ENCODE measurements at regions not wholly inside any gene's neighbourhood (a gene's known extent, or its start where the extent isn't known, plus 50 kb on each side); places are given as distances from the start of the nearest gene placed in this dataset.

DNA sequence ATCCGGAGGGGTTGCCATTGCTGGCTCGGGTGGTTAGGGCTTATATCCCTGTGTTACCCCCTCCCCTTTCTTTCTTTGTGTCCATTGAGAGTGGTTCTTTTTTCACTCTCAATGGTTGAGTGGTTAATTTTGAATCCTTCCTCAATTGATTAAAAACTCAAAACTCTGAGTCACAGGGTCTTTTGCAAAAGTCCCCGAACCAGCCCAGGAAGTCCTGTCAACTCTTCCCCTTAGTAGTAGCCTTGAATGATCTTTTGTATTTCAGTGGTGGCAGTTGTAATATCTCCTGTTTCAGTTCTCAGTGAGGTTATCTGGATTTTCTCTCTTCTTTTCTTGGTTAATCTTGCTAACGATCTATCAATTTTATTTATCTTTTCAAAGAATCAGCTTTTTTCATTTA is 170.0 kb upstream of the GYPA start:
- Histone ChIP-seq H3K9me3 (replicated peaks; ENCODE audit: low read length) (no peaks in the 10 kb centered on the region), H3K9ac (ENCODE audit: low read depth, low read length) (no peak overlapping the region), H3K27me3 (ENCODE audit: control insufficient read depth, insufficient read depth, low read length) (peaks cover 3% of the 10 kb centered on the region), H3K4me3 (ENCODE audit: low read length) (no peak overlapping the region), H3K4me2 (ENCODE audit: low read length) (no peak overlapping the region), H3K4me1 (ENCODE audit: control insufficient read depth, insufficient read depth, low read length) (no peaks in the 10 kb centered on the region), H3K36me3 (ENCODE audit: insufficient read depth, low read length) (no peaks in the 10 kb centered on the region)

DNA sequence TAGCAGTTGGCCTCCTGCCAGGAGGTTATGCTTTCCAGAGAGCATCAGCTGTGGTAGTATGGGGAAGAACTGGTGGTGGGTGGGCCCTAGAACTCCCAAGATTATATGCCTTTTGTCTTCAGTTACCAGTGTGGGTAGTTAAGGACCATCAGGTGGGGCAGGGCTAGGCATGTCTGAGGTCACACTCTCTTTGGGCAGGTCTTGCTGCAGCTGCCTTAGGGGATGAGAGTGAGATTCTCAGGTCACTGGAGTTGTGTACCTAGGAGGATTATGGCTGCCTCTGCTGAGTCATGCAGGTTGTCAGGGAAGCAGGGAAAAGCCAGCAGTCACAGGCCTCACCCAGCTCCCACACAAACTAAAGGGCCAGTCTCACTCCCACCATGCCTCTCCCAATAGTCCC is 172.9 kb upstream of the GYPA start:
- Histone ChIP-seq H3K9me3 (replicated peaks; ENCODE audit: low read length) (no peaks in the 10 kb centered on the region), H3K4me2 (ENCODE audit: low read length) (no peak overlapping the region), H3K4me1 (ENCODE audit: control insufficient read depth, insufficient read depth, low read length) (no peaks in the 10 kb centered on the region), H3K4me3 (ENCODE audit: low read length) (no peak overlapping the region), H3K9ac (ENCODE audit: low read depth, low read length) (no peak overlapping the region), H3K36me3 (ENCODE audit: insufficient read depth, low read length) (no peaks in the 10 kb centered on the region), H3K27me3 (ENCODE audit: control insufficient read depth, insufficient read depth, low read length) (no peaks in the 10 kb centered on the region)

DNA sequence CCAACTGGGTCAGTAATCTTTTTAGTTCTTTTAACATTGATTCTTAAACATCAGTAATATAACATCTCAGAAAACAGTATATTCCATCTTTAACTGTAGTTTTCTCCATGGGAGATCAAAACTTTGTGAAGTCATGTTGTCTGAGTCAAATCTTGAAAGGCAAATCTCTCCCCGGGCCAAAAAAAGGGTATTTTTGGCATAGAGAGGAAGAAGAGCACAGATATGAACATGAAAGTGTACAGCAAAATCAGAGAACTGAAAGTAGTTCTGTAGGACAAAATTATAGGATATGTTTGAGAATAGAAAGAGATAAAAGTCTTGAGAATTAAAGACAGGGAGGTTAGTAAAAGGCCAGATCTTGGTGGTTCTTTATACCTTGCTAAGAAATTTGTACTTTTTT is 176.4 kb upstream of the GYPA start:
- Histone ChIP-seq H3K9me3 (replicated peaks; ENCODE audit: low read length) (no peaks in the 10 kb centered on the region), H3K36me3 (ENCODE audit: insufficient read depth, low read length) (no peaks in the 10 kb centered on the region), H3K4me1 (ENCODE audit: control insufficient read depth, insufficient read depth, low read length) (no peaks in the 10 kb centered on the region), H3K9ac (ENCODE audit: low read depth, low read length) (no peak overlapping the region), H3K4me3 (ENCODE audit: low read length) (no peak overlapping the region), H3K27me3 (ENCODE audit: control insufficient read depth, insufficient read depth, low read length) (peaks cover 6% of the 10 kb centered on the region), H3K4me2 (ENCODE audit: low read length) (no peak overlapping the region)

DNA sequence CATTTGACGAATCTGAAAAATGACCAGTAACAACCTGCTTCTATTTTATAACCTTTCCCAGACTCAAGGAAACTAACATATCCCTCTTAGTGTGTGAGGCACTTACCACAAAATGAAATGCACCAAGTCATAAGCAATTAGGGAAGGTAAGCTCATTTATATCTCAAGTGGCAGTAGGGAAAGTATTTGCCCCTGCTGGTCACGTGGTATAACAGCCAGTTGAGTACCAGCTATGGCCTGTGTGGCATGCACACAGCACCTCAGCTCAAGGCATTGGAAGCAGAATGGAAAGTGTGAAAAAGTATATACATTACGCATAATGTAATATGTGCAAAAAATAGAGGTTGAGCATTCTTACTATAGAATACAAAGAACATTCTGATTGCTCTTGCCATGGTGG is 178.3 kb upstream of the GYPA start:
- Histone ChIP-seq H3K27me3 (ENCODE audit: control insufficient read depth, insufficient read depth, low read length) (peaks cover 11% of the 10 kb centered on the region), H3K4me3 (ENCODE audit: low read length) (no peak overlapping the region), H3K9ac (ENCODE audit: low read depth, low read length) (no peak overlapping the region), H3K4me1 (ENCODE audit: control insufficient read depth, insufficient read depth, low read length) (no peaks in the 10 kb centered on the region), H3K9me3 (replicated peaks; ENCODE audit: low read length) (no peaks in the 10 kb centered on the region), H3K4me2 (ENCODE audit: low read length) (no peak overlapping the region), H3K36me3 (ENCODE audit: insufficient read depth, low read length) (no peaks in the 10 kb centered on the region)

DNA sequence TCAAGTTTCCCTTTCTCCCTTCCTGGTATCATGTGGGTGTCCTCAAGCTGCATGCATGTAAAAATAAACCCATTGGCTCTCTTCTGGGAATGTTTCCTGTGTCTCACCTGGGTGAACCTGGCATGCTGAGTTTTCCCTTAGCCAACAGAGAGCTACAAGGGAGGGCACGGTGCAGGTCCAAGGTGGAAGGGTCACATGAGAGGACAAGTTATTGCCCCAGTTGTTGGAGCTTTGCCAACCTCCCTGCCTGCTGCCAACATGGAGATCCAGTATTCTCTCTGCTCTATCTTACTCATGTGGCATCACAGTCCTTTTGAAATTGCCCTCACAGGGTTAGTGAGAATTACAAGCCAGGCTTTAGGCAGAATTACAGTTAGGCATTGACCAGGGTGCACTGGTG is 196.1 kb upstream of the GYPA start:
- H3K4me3 ChIP-seq (ENCODE audit: low read length), result no peak overlapping the region
- H3K9me3 ChIP-seq (replicated peaks; ENCODE audit: low read length), result no peaks in the 10 kb centered on the region
- H3K27me3 ChIP-seq (ENCODE audit: control insufficient read depth, insufficient read depth, low read length), result peaks cover 18% of the 10 kb centered on the region
- H3K4me2 ChIP-seq (ENCODE audit: low read length), result no peak overlapping the region
- H3K9ac ChIP-seq (ENCODE audit: low read depth, low read length), result no peak overlapping the region
- no peaks in the 10 kb centered on the region for H3K36me3 ChIP-seq (ENCODE audit: insufficient read depth, low read length)
- no peaks in the 10 kb centered on the region for H3K4me1 ChIP-seq (ENCODE audit: control insufficient read depth, insufficient read depth, low read length)

DNA sequence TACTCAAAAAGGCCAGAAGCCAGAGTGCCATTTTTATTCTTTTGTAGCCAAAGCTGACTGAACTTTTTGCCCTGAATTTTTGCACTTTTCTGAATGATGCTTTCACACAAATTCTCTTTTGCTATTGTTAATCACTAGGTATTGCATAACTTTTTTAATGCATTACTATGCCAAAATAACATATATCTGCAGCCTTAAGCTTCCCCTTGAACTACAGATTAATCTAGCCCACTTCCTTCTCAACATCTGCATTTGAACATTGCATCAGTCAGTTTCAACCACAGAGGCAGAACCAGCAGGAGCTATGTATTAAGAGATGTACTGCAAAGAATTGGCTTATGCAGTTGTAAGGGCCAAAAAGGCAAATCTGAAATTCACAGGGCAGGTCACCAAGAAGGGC is 197.6 kb upstream of the GYPA start:
- no peak overlapping the region for H3K9ac ChIP-seq (ENCODE audit: low read depth, low read length)
- H3K9me3 ChIP-seq (replicated peaks; ENCODE audit: low read length), result no peaks in the 10 kb centered on the region
- no peak overlapping the region for H3K4me3 ChIP-seq (ENCODE audit: low read length)
- no peaks in the 10 kb centered on the region for H3K36me3 ChIP-seq (ENCODE audit: insufficient read depth, low read length)
- peaks cover 23% of the 10 kb centered on the region for H3K27me3 ChIP-seq (ENCODE audit: control insufficient read depth, insufficient read depth, low read length)
- no peaks in the 10 kb centered on the region for H3K4me1 ChIP-seq (ENCODE audit: control insufficient read depth, insufficient read depth, low read length)
- H3K4me2 ChIP-seq (ENCODE audit: low read length), result no peak overlapping the region

DNA sequence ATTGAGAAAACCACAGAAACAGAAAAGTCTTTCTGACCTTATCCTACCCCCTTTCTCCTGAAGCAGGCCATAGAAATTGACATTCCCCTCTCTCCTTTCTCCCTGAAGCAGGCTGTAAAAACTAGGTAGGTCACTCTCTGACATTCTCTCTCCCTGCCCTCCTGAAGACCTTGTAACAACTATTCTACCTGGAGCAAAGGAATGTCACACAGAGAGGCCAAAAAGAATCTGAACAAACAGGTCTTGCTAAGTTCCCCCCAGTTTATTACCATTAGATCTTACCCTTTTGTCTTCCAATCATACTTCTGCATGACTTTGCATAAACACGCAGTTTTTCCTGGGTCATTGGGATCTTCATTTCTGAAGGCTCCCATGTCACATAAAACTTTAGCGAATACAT is 198.3 kb upstream of the GYPA start:
- H3K9ac ChIP-seq (ENCODE audit: low read depth, low read length), result no peak overlapping the region
- peaks cover 23% of the 10 kb centered on the region for H3K27me3 ChIP-seq (ENCODE audit: control insufficient read depth, insufficient read depth, low read length)
- H3K4me2 ChIP-seq (ENCODE audit: low read length), result no peak overlapping the region
- H3K9me3 ChIP-seq (replicated peaks; ENCODE audit: low read length), result no peaks in the 10 kb centered on the region
- no peaks in the 10 kb centered on the region for H3K4me1 ChIP-seq (ENCODE audit: control insufficient read depth, insufficient read depth, low read length)
- H3K36me3 ChIP-seq (ENCODE audit: insufficient read depth, low read length), result no peaks in the 10 kb centered on the region
- H3K4me3 ChIP-seq (ENCODE audit: low read length), result no peak overlapping the region

DNA sequence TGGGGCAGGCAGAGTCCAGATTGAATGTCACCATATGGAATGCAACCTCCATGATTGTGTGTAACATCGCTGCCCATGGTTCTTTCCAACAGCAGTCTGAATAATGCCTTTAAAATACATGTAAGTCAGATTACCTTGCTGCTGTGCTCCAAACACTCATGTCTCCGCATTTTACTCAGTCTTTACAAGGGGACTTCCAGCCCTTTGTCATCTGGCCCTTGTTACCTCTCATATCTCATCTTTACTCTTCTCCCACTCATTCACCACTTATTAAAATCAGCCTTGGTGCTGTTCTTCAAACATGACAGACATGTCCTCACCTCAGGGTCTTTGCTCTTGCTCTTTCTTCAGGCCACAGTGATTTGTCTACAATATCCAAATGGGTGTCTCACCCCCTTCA is 200.4 kb upstream of the GYPA start:
- H3K9me3 ChIP-seq (replicated peaks; ENCODE audit: low read length), result no peaks in the 10 kb centered on the region
- H3K27me3 ChIP-seq (ENCODE audit: control insufficient read depth, insufficient read depth, low read length), result peaks cover 27% of the 10 kb centered on the region
- H3K4me1 ChIP-seq (ENCODE audit: control insufficient read depth, insufficient read depth, low read length), result no peaks in the 10 kb centered on the region
- H3K4me3 ChIP-seq (ENCODE audit: low read length), result no peak overlapping the region
- H3K9ac ChIP-seq (ENCODE audit: low read depth, low read length), result no peak overlapping the region
- no peak overlapping the region for H3K4me2 ChIP-seq (ENCODE audit: low read length)
- H3K36me3 ChIP-seq (ENCODE audit: insufficient read depth, low read length), result no peaks in the 10 kb centered on the region

DNA sequence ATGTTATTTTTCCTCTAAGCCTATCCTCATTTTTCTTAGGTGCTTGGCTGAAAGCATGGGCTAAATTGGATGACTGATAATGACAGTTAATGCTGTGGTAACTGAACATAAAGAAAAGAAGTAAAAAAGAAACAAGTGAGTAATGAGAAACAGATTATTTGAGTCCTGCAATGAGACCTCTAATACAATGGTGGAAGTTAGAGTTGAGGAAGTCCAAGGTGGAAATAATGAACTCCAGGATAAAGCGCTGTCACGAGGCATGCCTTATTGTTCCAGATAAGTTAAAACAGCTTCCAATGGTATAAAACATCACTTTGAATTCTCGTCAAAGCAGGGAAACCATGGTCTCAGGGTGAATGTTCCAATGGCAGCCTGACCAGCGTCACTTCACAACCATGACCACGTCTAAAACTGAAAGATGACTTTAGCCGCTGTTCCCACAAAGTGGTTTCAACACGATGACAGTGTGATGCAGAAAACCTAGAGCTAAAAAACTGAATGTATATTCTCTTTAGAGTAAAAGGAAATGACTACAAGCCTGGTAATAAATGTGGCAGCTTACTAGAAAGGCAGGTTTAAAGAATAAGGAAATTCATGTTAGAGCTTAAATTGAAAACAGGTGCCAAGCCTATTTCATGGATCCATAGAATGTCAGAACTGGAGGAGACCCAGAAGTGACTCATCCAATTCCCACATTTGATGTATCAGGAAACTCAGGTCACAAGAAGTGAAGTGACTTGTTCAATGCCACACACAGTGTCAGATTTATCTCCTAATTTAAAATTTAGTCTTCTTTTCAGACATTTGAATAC is 202.6 kb upstream of the GYPA start:
- Histone ChIP-seq H3K4me1 (ENCODE audit: control insufficient read depth, insufficient read depth, low read length) (no peaks in the 10 kb centered on the region), H3K9me3 (replicated peaks; ENCODE audit: low read length) (no peaks in the 10 kb centered on the region), H3K36me3 (ENCODE audit: insufficient read depth, low read length) (no peaks in the 10 kb centered on the region), H3K9ac (ENCODE audit: low read depth, low read length) (no peak overlapping the region), H3K4me3 (ENCODE audit: low read length) (no peak overlapping the region), H3K4me2 (ENCODE audit: low read length) (no peak overlapping the region), H3K27me3 (ENCODE audit: control insufficient read depth, insufficient read depth, low read length) (peaks cover 20% of the 10 kb centered on the region)

DNA sequence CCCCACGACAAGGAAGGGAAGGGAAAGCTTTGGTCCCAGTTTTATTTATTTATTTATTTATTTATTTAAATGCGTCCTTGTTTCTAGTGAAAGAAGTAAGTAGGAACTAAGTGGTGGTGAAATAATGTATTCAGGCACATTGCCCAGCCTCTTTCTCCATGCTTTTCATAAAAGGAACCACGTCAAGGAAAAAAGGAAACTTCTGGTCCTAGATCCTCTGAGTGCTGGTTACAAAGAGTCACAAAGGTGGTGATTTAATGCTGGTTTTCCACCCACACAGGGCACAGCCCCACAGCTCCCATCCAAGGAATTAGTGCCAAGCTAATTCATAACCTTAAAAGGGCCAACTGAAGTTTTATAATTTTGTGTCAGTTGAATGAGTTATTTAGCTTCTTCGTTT is 206.6 kb upstream of the GYPA start:
- H3K36me3 ChIP-seq (ENCODE audit: insufficient read depth, low read length), result no peaks in the 10 kb centered on the region
- no peaks in the 10 kb centered on the region for H3K9me3 ChIP-seq (replicated peaks; ENCODE audit: low read length)
- H3K4me1 ChIP-seq (ENCODE audit: control insufficient read depth, insufficient read depth, low read length), result peaks cover 3% of the 10 kb centered on the region
- H3K9ac ChIP-seq (ENCODE audit: low read depth, low read length), result no peak overlapping the region
- H3K27me3 ChIP-seq (ENCODE audit: control insufficient read depth, insufficient read depth, low read length), result peaks cover 5% of the 10 kb centered on the region
- no peak overlapping the region for H3K4me2 ChIP-seq (ENCODE audit: low read length)
- no peak overlapping the region for H3K4me3 ChIP-seq (ENCODE audit: low read length)

DNA sequence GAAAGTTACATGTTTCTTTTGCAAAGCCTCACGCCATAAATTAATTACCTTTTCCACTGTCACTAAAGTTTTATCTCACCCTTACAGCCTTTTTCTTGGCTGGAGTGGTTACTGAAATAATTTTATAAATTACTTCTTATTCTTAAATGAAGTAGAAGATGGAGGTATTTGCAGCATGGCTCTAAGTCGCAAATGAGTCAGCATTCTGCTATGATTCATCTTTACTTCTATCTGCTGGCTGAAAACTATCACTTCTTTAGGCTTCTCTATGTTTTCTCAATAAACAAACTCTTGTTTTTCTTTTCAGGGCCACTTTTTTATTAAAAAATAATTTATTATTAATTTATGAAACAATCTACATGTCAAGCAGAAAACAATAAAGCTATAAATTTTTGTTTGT is 210.2 kb upstream of the GYPA start:
- H3K36me3 ChIP-seq (ENCODE audit: insufficient read depth, low read length), result no peaks in the 10 kb centered on the region
- no peak overlapping the region for H3K4me2 ChIP-seq (ENCODE audit: low read length)
- peaks cover 6% of the 10 kb centered on the region for H3K4me1 ChIP-seq (ENCODE audit: control insufficient read depth, insufficient read depth, low read length)
- no peak overlapping the region for H3K4me3 ChIP-seq (ENCODE audit: low read length)
- peaks cover 34% of the 10 kb centered on the region for H3K27me3 ChIP-seq (ENCODE audit: control insufficient read depth, insufficient read depth, low read length)
- no peaks in the 10 kb centered on the region for H3K9me3 ChIP-seq (replicated peaks; ENCODE audit: low read length)
- no peak overlapping the region for H3K9ac ChIP-seq (ENCODE audit: low read depth, low read length)

DNA sequence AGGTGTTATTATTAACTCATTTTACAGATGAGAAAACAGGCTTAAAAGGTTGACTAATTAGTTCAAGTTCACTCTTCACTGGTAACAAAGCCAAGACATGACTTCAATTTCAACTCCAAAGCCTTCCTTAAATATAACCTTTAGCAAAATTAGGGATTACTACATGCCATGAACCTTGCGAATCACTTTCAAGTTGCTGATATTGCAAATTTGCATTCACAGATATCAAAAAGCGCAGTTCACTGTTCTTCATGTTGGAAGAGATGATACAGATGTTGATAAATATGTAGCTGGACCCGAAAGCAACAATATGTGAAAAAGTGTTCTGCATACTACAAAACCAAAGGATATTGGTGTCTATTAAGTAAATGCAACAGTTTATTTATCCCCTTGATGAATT is 210.8 kb upstream of the GYPA start:
- Histone ChIP-seq H3K4me2 (ENCODE audit: low read length) (no peak overlapping the region), H3K27me3 (ENCODE audit: control insufficient read depth, insufficient read depth, low read length) (peaks cover 36% of the 10 kb centered on the region), H3K4me1 (ENCODE audit: control insufficient read depth, insufficient read depth, low read length) (peaks cover 12% of the 10 kb centered on the region), H3K36me3 (ENCODE audit: insufficient read depth, low read length) (no peaks in the 10 kb centered on the region), H3K9me3 (replicated peaks; ENCODE audit: low read length) (no peaks in the 10 kb centered on the region), H3K9ac (ENCODE audit: low read depth, low read length) (no peak overlapping the region), H3K4me3 (ENCODE audit: low read length) (no peak overlapping the region)
